ENCODE measurements at regions not wholly inside any gene's neighbourhood (a gene's known extent, or its start where the extent isn't known, plus 50 kb on each side); places are given as distances from the start of the nearest gene placed in this dataset.

DNA sequence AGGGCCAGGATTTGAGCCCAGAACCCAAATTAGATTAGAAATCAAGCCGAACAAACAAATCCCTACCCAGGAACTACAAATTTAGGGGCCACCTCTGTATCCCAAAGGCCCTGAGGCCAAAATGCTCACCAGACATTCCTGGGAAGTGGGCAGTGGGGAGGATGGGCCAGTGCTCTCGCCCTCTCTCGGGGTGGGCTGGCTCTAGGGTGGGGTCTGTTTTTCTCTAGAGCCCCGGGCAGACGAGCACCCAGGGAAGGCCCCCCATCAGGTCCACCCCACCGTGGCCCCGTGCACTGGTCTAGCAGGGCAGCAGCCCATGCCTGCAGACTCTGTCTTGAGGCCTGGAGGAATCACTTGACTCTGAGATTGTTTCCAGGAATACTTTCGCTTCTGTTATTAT is 252.0 kb downstream of the RRAGC start:
- Mint-ChIP-seq H3K4me3 (no peak overlapping the region), H3K36me3 (ENCODE audit: low read depth) (no peaks in the 10 kb centered on the region), H3K27ac (no peak overlapping the region), H3K4me1 (no peaks in the 10 kb centered on the region), H3K9me3 (no peaks in the 10 kb centered on the region), H3K27me3 (peaks cover 20% of the 10 kb centered on the region)
- ChIA-PET CTCF (no interaction called here), POLR2A (no interaction called here)
- intact Hi-C loops (cut with micrococcal nuclease) = loop anchor here (5.0 kb wide), 1 partner anchor 210 kb away; no protein-coding TSS in a partner anchor
- DNase-seq = no peak
- TF ChIP-seq, protein P1, sequence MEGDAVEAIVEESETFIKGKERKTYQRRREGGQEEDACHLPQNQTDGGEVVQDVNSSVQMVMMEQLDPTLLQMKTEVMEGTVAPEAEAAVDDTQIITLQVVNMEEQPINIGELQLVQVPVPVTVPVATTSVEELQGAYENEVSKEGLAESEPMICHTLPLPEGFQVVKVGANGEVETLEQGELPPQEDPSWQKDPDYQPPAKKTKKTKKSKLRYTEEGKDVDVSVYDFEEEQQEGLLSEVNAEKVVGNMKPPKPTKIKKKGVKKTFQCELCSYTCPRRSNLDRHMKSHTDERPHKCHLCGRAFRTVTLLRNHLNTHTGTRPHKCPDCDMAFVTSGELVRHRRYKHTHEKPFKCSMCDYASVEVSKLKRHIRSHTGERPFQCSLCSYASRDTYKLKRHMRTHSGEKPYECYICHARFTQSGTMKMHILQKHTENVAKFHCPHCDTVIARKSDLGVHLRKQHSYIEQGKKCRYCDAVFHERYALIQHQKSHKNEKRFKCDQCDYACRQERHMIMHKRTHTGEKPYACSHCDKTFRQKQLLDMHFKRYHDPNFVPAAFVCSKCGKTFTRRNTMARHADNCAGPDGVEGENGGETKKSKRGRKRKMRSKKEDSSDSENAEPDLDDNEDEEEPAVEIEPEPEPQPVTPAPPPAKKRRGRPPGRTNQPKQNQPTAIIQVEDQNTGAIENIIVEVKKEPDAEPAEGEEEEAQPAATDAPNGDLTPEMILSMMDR (IDR thresholded peaks at IDR 0.05) = no peak
- ATAC-seq (ENCODE audit: low read depth) = no peak

DNA sequence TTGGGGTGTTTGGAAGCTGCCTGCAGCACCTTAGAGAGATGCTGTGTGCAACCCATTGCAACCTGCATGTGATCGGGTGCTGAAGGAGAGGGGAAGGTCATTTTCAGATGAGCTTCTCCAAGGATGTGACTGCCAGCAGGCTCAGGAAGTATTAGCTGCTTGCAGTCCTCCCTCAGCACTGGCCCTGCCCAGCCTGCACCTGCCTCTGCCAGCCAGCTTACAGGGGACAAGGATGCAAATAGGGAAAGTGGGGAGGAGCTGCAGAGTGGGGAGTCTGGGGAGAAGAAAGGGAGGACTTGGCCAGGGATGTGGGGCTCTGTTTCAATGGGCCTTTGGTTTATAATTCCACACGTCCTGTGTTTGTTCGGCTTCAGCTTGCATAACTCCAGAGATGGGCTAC is 254.5 kb downstream of the RRAGC start:
- Mint-ChIP-seq H3K4me1 (no peaks in the 10 kb centered on the region), H3K27ac (no peak overlapping the region), H3K9me3 (no peaks in the 10 kb centered on the region), H3K27me3 (peaks cover 18% of the 10 kb centered on the region), H3K4me3 (no peak overlapping the region), H3K36me3 (ENCODE audit: low read depth) (no peaks in the 10 kb centered on the region)
- ATAC-seq (ENCODE audit: low read depth) (no peak), DNase-seq (no peak)
- intact Hi-C loops (cut with micrococcal nuclease) = loop anchor here (5.0 kb wide), 1 partner anchor 212 kb away; no protein-coding TSS in a partner anchor
- POLR2A ChIA-PET = no interaction called here
- TF ChIP-seq, protein P1 (IDR thresholded peaks at IDR 0.05) = no peak
- CTCF ChIA-PET = no interaction called here

DNA sequence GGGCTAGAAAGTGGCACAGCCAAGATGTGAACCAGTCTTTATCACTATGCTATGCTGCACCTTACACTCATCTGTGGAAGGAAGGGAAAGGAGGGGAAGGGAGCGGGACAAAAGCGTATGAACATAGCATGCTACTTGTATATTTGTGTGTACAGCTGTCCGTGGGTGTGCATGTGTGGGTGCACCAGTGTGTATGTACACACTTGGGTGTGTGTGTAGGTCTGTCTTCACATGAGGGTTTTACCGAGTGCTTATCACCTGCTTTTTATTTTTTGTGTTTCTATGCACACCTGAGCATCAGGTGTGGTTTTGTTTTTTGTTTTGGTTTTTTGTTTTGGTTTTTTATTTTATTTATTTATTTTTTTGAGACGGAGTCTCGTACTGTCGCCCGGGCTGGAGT is 255.7 kb downstream of the RRAGC start:
- POLR2A ChIA-PET = no interaction called here
- CTCF ChIA-PET = no interaction called here
- Mint-ChIP-seq H3K4me1 (no peaks in the 10 kb centered on the region), H3K4me3 (no peak overlapping the region), H3K27ac (no peak overlapping the region), H3K27me3 (peaks cover 14% of the 10 kb centered on the region), H3K36me3 (ENCODE audit: low read depth) (no peaks in the 10 kb centered on the region), H3K9me3 (no peaks in the 10 kb centered on the region)
- DNase-seq (no peak), ATAC-seq (ENCODE audit: low read depth) (no peak)
- TF ChIP-seq, protein P1 (IDR thresholded peaks at IDR 0.05) = no peak
- intact Hi-C loops (cut with micrococcal nuclease) = no loop called here

DNA sequence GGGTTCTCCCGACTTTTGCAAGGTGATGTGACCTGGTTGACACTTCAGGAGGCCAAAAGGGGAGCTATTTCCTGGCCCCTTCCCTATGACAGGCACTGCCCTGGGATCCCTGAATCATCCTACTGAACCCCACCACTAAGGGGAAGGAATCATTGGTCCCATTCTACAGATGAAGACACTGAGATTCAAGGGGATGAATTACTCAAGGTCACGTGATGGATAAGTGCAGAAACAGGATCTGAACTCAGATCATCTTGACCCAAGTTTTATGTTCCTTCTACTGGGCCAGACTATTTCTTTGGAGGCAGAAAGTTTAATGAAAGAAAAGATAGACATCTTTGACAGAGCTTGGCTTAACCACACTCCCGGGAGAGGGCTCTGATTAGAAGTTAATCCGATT is 258.7 kb downstream of the RRAGC start:
- no peaks in the 10 kb centered on the region for H3K36me3 Mint-ChIP-seq (ENCODE audit: low read depth)
- intact Hi-C loops (cut with micrococcal nuclease) = no loop called here
- TF ChIP-seq, protein P1 (IDR thresholded peaks at IDR 0.05) = no peak

DNA sequence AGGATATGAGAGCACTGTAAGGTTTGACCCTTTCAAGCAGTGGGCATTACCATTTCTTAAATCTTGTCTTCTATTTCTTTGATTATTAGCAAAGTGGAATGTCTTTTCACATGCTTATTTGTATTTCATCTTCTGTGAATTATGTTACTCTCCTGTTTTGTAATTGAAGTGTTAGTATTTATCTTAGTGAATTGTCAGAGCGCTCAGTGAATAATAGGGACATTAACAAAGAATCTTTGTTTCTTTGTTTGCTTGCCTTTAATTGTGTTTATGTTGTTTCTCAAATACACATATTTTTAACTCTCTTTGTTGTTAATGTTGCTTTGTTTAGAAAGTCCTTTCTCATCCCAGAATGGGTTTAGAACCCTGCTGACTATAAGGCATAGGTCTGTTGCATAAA is 259.3 kb downstream of the RRAGC start:
- DNase-seq (no peak), ATAC-seq (ENCODE audit: low read depth) (no peak)
- ChIA-PET CTCF (no interaction called here), POLR2A (no interaction called here)
- Mint-ChIP-seq H3K27ac (no peak overlapping the region), H3K27me3 (peaks cover 34% of the 10 kb centered on the region), H3K4me3 (no peak overlapping the region), H3K4me1 (no peaks in the 10 kb centered on the region), H3K36me3 (ENCODE audit: low read depth) (no peaks in the 10 kb centered on the region), H3K9me3 (no peaks in the 10 kb centered on the region)
- intact Hi-C loops (cut with micrococcal nuclease) = no loop called here
- TF ChIP-seq, protein P1 (IDR thresholded peaks at IDR 0.05) = no peak

More for the DNA sequence above, 258.7 kb downstream of the RRAGC start:
- CTCF ChIA-PET = no interaction called here
- H3K4me1 Mint-ChIP-seq = no peaks in the 10 kb centered on the region
- H3K4me3 Mint-ChIP-seq = no peak overlapping the region
- POLR2A ChIA-PET = no interaction called here
- H3K27ac Mint-ChIP-seq = no peak overlapping the region
- no peak for DNase-seq
- no peak for ATAC-seq (ENCODE audit: low read depth)
- peaks cover 29% of the 10 kb centered on the region for H3K27me3 Mint-ChIP-seq
- no peaks in the 10 kb centered on the region for H3K9me3 Mint-ChIP-seq

All from activated B cell treated with CpG ODN at 0.5 μM for 24 hours (primary cell).